Transverse colon (tissue), 4 donors: ENCODE measurements at regions not wholly inside any gene's neighbourhood (a gene's known extent, or its start where the extent isn't known, plus 50 kb on each side); places are given as distances from the start of the nearest gene placed in this dataset.

ENCODE experiments used
- CTCF ChIP-seq, 5 experiments: fragments of 200-600 bp in 3 of 5; fragments of 450-650 bp in 2 of 5; sonication (generic) in 3 of 5; IDR thresholded peaks; 1 replicate in 2 of 5; 2 replicates in 3 of 5; pipeline ENCODE4 v1.5.1; 2016 to 2017; ENCODE audit warnings: antibody characterized with exemption in 5 of 5, inconsistent platforms in 3 of 5, mild to moderate bottlenecking in 2 of 5, moderate library complexity in 1 of 5
- EP300 ChIP-seq: sonication (generic); formaldehyde crosslinking; IDR thresholded peaks from one replicate; pipeline ENCODE4 v1.6.1; 2017; ENCODE audit warnings: antibody characterized with exemption, low read depth
- POLR2A ChIP-seq: fragments of 450-650 bp; IDR thresholded peaks from one replicate; pipeline ENCODE4 v1.6.1; 2016; ENCODE audit warnings: antibody characterized with exemption, mild to moderate bottlenecking, moderate library complexity
- POLR2AphosphoS5 ChIP-seq, 3 donors: sonication (generic); formaldehyde crosslinking; IDR thresholded peaks; one replicate each; pipeline ENCODE4 v1.6.1; 2016; ENCODE audit warnings: antibody characterized with exemption in 3 of 3

GRCh38 chr5:174521449-174521848, 202.9 kb upstream of the MSX2 start:
- no peak for TF ChIP-seq POLR2AphosphoS5 (IDR thresholded peaks at IDR 0.05)
- no peak for TF ChIP-seq CTCF (IDR thresholded peaks at IDR 0.05)
- no peak for TF ChIP-seq POLR2A
- TF ChIP-seq EP300, result no peak
